ENCODE measurements at regions not wholly inside any gene's neighbourhood (a gene's known extent, or its start where the extent isn't known, plus 50 kb on each side); places are given as distances from the start of the nearest gene placed in this dataset.

- TF ChIP-seq CTCF (IDR thresholded peaks at IDR 0.05) (no peak), CREM (CRISPR knock-in tag; IDR thresholded peaks at IDR 0.05) (no peak), ZMAT4 (CRISPR knock-in tag; IDR thresholded peaks at IDR 0.05) (no peak), MAX (CRISPR knock-in tag; IDR thresholded peaks at IDR 0.05) (no peak), ETV6 (CRISPR knock-in tag; IDR thresholded peaks at IDR 0.05) (no peak), IRF2 (CRISPR knock-in tag; IDR thresholded peaks at IDR 0.05; ENCODE audit: borderline replicate concordance, low read depth) (no peak), SP1 (CRISPR knock-in tag; conservative IDR thresholded peaks at IDR 0.05) (no peak)
Measured at GRCh38 chr22:46033256-46034200, 56.6 kb upstream of the WNT7B start.
